GM21825 (cell line): ENCODE measurements at regions not wholly inside any gene's neighbourhood (a gene's known extent, or its start where the extent isn't known, plus 50 kb on each side); places are given as distances from the start of the nearest gene placed in this dataset.

Experiments used
- ATAC-seq: cut with Tn5 transposase; IDR thresholded peaks from one replicate; pipeline ENCODE4 v1.9.1; 2021; ENCODE audit warnings: mild to moderate bottlenecking, moderate library complexity; ENCODE audit not compliant: unreplicated experiment

DNA sequence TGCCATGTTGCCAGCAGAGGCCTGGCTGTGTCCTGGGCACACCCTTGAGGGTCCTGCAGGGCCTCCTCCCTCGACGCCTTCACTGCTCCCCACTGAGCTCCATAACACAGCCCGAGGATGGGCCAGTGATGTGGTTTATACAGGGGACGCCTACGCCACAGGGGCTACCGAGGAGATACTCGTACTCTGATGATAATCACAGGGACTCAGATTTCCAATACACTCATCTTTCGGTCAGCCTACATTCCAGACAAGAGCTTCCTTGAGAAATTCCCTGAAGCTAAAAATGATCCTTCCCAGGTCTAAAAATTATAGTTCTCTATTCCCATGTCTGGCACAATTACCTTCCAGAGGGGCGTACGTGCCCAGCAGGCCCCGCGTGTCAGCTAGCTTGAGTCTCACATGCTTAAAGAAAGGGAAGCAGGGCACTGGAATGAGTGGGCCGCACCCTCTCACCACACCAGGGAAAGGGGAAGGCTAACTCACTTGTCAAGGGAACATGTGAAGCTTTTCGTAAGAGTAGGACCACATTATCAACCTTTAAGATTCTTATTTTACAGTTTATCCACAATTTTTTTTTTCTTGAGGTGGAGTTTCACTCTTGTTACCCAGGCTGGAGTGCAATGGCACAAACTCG, 159.5 kb upstream of the NDUFV2 start:
- no peak for ATAC-seq

DNA sequence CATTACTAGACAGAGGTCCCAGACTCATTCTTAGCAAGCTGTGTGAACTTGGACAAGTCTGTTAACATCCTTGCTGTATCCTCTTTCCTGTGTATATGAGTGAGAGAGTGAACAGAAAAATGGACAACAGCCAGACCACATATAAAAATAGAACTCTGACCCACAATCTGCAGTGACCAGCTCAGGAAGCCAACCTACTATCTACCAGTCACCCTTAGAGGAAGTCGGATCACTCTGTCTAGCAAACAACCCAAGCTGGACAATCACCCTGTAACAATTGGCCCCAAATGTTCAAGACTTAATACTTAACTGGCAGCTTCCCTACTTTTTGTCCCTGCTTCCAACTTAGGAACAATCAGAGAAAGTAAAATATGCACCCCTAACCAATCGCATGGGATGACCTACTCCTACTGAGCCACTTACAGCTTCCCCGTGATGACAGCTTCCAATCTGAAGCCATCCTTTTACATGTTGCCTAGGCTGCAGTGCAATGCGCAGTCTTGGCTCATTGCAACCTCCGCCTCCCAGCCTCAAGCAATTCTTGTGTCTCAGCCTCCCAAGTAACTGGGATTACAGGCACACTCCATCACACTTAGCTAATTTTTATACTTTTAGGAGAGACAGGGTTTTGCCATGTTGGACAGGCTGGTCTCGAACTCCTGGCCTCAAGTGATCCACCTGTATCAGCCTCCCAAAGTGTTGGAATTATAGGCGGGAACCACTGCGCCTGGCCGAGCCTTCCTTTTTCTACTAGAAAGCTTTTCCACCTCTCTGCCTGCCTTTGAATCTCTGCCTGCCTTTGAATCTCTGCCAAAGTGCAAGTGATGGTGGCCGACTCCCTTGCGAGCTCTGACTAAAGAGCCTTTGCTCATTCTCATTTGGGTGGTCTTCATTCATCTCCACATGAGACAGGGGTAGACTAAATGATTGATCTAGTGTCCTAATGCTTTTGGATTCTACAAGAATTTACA, 158.3 kb upstream of the NDUFV2 start:
- no peak for ATAC-seq

- ATAC-seq: no peak
Measured at GRCh38 chr18:8944871-8945245, 157.6 kb upstream of the NDUFV2 start.

GRCh38 chr18:8945514-8945913, 157.0 kb upstream of the NDUFV2 start:
- no peak for ATAC-seq

DNA sequence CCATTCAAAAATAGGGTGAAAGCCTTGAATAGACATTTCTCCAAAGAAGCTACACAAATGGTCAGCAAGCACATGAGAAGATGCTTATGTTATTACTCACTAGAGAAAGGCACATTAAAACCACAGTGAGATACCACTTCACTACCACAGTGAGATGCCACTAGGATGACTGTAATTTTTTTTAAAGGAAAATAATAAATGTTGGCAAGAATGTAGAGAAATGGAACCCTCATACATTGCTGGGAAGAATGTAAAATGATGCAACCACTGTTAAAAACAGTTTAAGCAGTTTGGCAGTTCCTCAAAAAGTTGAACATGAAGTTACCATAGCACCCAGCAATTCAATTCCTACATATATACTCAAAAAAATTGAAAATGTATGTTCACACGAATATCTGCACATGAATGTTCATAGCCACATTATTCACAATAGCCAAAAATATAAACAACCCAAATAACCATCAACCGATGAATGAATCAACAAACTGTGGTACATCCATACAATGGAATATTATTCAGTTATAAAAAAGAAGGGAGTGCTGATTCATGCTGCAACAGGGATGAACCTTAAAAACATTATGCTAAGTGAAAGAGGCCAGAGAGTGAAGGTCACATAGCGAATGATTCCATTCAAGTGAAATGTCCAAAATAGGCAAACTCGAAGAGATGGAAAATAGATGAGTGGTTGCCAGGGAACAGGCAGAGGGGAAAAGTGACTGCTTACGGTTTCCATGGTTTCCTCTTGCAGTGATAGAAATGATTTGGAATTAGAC, 156.2 kb upstream of the NDUFV2 start:
- no peak for ATAC-seq

- no peak for ATAC-seq
Measured at GRCh38 chr18:8947566-8947965, 154.9 kb upstream of the NDUFV2 start.

GRCh38 chr18:8948011-8948410, 154.5 kb upstream of the NDUFV2 start:
- ATAC-seq: no peak

DNA sequence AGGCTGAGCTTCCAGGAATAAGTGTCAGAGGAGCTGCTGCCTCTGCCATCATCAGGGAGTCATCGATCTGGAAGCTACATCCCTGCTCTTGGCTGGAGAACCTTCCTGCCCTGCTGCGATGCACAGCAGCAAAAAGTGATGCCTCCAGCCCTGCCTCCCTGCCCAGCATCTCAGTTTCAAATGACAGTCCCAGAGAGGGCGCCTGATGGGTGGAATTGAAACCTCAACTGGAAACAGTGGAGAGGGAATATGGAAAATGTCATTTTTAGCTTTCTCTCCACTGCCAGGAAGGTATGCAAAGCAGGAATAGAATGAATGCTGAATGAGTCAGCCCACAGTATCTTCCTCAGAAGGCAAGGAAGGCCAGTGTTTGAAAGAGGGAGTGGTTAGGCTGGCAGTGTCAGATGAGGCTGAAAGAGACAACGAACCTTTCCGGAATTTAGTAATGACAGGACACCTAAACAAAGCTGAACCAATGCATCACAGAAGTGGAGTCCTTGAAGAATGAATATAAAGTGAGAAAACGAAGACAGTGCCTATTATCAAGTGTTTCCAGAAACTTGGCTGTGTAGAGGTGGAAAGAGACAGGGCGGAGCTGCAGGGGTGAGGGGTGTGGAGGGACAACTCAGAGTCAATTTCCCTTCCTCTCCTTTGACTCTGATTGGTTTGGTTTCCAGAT, 153.9 kb upstream of the NDUFV2 start:
- ATAC-seq: no peak

DNA sequence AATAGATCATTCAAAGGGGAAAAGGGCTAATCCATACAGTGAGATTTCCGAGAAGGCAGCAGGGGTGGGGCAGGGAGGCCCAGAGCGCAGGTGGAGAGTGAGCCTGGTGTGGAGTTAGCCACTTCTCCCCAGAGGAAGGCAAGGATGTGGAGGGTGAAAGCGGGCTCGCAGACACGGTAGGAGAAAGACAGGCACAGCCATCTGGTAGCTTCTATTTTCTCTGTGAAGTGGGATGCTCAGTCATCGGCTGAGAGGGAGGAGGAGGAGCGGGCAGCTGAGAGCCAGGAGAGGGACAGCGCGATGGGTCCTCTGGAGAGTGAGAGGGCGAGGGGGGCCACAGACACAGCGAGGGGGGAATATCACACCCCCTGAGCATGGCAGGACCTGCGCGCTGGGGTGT, 153.3 kb upstream of the NDUFV2 start:
- no peak for ATAC-seq

GRCh38 chr18:8951491-8951890, 151.0 kb upstream of the NDUFV2 start:
- ATAC-seq: peak; percentile 65

DNA sequence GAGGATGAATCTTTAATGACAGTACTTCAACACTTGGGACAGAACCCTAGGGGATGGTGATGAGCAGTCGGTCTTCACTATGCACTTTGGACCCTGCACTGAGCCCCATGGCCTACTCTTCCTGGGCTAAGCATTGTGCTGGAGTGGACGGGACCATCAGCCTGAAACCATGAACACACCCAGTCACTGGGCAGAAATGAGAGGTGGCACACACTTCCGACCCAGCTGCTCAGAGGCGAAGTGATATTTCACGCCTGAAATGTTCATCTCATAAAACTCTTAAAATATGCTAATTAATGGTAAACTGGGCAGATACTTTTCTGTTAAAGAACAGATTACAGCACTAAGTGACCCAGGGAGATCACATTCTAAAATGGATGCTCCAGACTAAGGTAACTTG, 150.3 kb upstream of the NDUFV2 start:
- no peak for ATAC-seq

GRCh38 chr18:8952769-8953760, 149.4 kb upstream of the NDUFV2 start:
- no peak for ATAC-seq

DNA sequence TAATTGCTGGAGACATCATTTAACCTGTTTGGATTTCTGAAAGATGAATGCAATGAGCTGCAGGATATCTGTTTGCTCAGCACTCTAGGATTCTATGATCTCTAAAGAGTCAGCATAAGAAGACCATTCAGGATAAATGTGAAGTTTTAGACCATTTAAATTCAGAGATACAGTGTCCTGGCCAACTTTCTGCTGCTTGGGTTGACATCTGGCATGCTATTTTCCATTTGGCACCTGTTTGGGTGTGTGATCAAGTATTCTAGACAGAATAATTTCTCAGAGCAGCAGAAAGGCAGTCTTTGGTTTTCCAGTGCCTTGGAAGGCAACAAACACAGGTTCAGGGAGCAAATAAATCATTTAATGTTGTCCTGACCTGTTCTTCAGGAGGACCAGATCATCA, 144.8 kb upstream of the NDUFV2 start:
- no peak for ATAC-seq

DNA sequence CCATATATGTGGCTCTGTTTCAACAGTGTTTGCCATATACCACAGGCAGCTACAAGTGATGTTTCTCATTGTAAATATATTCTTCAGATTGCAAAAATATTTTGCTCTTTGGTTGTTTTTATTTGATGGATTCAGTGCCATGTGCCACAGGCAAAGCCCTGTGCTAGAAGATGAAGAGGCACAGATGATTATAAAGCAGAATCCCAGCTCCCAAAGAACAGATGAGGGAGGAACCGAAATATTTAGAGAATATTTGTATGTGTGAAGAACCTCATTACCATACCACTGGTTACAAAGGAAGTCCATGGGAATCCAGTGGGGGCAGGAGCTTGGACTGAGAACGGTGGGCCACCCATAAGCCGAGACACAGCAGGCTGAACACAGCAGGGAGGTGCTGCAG, 143.8 kb upstream of the NDUFV2 start:
- ATAC-seq: no peak

DNA sequence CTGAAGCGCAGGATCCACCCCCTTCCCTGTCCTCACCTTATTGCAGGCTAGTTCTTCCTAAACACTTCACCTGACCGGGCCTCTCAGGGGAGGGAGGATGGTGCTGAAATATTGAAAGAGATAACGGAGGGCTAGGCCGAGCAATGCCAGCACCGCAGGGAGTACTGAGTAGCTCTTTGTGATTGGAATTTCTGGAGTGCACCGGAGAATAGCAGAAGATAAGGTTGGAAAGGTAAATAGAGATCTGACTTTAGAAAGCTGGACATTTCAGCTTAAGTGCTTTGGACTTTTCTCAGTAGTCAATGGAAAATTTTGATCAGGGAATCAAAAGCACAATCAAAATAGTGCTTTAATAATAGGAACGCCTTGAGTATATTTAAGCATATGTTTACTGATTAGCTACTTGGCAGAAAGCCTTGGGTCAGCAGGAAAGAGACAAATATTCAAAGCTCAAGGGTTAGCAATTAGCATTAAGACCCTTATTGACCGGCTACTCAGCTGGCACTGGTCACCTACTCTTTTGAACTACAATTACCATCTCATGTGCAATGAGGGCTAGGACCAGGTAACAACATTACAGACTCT, 142.9 kb upstream of the NDUFV2 start:
- ATAC-seq: no peak

DNA sequence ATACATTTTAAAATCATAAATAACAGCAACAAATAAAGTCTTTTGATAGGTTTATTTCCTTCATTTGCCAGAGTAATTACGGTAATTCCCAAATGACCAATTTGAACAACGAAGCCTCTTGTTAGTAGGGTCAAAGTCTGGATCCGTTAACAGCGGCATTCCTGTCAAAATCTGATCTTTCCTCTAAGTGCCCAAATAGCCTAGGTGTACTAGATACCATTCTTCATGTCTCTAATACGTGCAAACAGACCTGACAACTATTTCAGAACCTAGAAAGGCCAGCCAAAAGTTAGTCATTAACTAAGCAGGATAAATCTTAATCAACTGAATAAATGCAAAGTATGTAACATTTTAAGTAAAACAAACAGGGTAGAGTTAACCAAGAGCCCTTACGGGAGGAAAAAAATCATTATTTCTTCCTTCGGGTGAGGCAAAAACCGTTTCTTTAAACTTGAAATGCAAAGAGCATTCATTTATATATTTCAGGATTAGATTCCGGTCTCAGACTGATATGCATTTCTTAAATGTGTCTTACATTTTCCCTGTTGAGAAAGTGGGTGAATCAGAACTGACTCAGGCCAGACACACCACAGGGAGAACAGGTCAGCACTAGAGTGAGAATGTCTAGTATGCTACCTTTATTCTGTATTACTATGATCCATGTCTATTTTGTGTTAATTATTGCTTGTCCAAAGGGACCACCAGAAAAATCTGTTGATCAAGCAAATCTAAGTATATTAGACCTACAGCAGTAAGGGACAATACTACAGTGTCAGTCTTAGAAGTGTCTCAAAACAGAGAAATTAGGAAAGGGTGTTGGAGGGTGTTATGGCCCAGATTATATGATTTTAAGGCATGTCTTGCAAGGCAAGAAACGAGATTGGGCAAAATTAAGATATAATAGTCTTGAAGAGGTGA, 141.5 kb upstream of the NDUFV2 start:
- no peak for ATAC-seq

- no peak for ATAC-seq
Measured at GRCh38 chr18:8962192-8962779, 140.2 kb upstream of the NDUFV2 start.
